ENCODE measurements at regions not wholly inside any gene's neighbourhood (a gene's known extent, or its start where the extent isn't known, plus 50 kb on each side); places are given as distances from the start of the nearest gene placed in this dataset.

DNA sequence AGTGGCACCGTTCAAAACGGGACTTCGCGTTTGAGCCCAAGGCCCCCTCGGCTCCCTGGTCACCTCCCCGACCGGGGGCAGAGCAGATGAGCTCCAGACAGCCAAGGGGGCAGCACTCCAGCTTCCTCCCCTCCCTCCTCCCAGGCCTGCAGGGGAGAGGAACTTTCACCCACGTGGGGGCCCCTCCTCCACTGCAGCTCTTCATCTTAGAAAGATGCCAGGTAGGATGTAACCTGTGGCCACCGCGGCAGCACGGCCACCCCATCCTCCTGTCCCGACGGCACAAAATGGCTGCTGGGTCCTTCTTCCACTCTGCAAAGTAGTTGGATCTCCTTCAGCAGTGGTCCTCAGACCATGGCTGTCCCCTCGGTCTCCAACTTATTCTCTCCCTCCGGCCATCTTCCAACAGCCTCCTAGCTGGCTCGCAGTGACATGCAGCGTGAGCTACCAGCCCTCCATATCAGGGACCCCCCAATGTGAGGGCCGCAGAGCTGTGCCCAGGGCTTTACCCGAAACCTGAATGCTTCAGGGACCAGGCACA lies 94.5 kb upstream of the ID2 start:
- TF ChIP-seq CTCF (IDR thresholded peaks at IDR 0.05) (no peak), POLR2A (IDR thresholded peaks at IDR 0.05) (no peak)
